Choroid plexus epithelial cell (primary cell): ENCODE measurements at regions not wholly inside any gene's neighbourhood (a gene's known extent, or its start where the extent isn't known, plus 50 kb on each side); places are given as distances from the start of the nearest gene placed in this dataset.

Experiments
- DNase-seq: peaks from one replicate; pipeline ENCODE4 v3.0.0-alpha.2; 2010; ENCODE audit warnings: low read depth
- H3K4me3 ChIP-seq: 2 replicates; pipeline ENCODE4 v1.5.1; 2011; ENCODE audit warnings: low read depth, mild to moderate bottlenecking, control low read depth, low read length, moderate library complexity
- TF ChIP-seq, protein P1 (sequence below): conservative IDR thresholded peaks from 2 replicates; pipeline ENCODE4 v1.5.1; 2011; ENCODE audit warnings: low read depth, mild to moderate bottlenecking, control low read depth, inconsistent platforms, low read length, moderate library complexity

GRCh38 chr4:35548921-35549320 is 695.4 kb downstream of the ARAP2 start:
- DNase-seq = no peak
- TF ChIP-seq, protein P1, sequence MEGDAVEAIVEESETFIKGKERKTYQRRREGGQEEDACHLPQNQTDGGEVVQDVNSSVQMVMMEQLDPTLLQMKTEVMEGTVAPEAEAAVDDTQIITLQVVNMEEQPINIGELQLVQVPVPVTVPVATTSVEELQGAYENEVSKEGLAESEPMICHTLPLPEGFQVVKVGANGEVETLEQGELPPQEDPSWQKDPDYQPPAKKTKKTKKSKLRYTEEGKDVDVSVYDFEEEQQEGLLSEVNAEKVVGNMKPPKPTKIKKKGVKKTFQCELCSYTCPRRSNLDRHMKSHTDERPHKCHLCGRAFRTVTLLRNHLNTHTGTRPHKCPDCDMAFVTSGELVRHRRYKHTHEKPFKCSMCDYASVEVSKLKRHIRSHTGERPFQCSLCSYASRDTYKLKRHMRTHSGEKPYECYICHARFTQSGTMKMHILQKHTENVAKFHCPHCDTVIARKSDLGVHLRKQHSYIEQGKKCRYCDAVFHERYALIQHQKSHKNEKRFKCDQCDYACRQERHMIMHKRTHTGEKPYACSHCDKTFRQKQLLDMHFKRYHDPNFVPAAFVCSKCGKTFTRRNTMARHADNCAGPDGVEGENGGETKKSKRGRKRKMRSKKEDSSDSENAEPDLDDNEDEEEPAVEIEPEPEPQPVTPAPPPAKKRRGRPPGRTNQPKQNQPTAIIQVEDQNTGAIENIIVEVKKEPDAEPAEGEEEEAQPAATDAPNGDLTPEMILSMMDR = no peak
- no peak overlapping the region for H3K4me3 ChIP-seq

DNA sequence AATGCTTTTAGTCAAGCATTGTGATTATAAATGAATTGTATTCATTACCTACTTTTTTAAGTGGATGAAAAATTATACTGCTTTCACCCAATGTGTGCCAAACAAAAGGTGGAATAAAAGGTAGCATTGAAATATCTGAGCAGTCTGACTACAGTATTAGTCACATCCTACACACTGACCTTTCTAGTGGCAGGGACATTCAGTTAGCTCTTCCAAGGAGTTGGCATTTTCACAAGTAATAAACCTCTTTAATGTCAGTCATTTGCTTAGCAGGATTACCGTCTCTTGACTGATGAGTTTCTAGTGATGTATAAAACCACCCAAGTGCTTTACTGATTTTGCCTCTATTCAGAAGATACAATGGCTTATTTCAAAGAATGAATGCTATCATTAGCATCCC is 687.9 kb downstream of the ARAP2 start:
- no peak overlapping the region for H3K4me3 ChIP-seq
- TF ChIP-seq, protein P1 = no peak
- DNase-seq = no peak

DNA sequence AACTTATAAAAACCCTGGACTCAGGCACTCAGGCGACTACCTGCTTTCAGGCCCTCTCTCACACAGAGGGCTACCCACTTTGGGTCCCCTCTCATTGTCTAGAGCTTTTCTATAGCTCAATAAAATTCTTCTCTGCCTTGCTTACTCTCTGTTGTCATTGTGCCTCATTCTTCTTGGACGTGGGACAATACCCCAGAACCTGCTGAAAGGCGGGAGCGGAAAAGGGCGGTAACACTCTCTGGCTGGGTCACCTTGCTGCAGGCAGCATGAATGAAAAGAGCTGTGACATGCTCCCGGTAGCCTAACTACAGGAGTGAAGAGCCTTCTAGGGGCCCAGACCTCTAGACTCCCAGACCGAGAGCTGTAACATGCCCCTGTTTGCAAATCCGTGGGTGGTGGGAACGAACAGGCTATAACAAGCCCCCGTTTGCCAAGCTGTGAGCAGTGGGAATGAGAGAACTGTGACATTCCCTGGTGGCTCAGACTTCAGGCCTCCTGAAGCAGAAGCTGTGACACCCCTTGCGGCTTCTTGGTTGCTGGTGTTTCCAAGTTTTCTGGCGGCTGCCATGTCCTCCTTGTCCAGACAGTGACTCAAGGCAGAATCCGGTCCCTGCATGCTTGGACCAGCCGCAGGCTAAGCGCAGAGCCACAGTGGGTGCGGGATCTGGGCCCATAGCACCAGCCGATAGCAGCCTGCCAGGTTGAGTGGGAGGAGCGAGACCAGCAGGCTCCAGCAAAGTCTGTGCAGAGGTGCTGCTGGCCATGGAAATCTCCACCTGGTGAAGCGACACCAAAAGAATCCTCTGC is 684.6 kb downstream of the ARAP2 start:
- TF ChIP-seq, protein P1 = no peak
- H3K4me3 ChIP-seq = no peak overlapping the region
- DNase-seq = peak; percentile 1

DNA sequence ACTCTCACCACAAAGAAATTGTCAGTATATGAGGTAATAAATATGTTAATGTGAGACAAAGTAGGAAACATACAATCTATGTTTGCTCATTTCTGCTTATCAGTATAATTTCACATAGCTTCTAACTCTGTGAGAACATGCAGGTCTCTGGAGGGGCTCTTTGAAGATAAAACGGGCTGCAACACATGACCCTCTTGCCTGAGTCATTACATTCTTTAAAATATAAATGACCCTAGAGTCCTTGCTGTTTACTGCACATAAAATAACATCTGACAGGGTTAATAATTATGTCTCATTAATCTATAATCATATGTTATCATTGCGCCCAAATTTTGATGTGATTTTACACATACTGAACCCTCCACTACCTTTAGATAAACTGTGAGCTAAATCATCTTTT is 681.5 kb downstream of the ARAP2 start:
- no peak overlapping the region for H3K4me3 ChIP-seq
- TF ChIP-seq, protein P1 = no peak

DNA sequence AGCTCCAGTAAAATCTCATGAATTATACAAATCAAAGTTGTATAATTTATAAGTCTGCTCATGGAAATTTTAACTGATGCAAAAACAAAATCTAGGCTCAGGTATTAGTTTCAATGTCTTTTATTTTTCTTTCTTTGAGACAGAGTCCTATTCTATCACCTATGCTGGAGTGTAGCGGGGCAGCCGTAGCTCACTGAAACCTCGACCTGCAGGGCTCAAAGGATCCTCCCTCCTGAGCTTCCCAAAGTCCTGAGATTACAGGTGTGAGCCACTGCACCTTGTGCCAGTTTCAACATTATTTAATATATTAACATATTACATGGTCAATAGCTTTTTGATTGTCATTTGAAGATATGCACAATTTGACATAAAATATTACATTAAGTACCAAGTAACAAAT is 678.7 kb downstream of the ARAP2 start:
- TF ChIP-seq, protein P1 = no peak
- no peak overlapping the region for H3K4me3 ChIP-seq
- DNase-seq = no peak

More for the DNA sequence above, 681.5 kb downstream of the ARAP2 start:
- DNase-seq = no peak

DNA sequence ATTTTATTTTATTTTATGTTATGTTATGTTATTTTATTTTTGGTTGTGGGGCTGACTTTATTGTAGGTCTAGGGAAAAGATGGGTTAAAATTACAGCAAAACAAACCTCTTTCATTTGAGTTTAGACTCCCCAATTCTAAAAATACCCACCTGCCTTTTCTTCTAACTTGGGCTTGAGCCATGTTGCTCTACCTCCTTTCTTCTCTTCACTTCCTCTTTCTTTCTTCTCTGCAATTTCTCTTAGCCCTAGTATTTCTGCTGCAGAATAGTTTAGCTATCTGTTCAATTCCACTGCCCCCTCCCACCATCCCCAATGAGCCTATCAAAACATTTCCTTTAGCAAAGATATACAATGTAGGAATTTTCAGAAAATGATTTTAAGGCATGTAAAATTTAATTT is 653.3 kb downstream of the ARAP2 start:
- DNase-seq = no peak
- TF ChIP-seq, protein P1 = no peak
- H3K4me3 ChIP-seq = no peak overlapping the region

DNA sequence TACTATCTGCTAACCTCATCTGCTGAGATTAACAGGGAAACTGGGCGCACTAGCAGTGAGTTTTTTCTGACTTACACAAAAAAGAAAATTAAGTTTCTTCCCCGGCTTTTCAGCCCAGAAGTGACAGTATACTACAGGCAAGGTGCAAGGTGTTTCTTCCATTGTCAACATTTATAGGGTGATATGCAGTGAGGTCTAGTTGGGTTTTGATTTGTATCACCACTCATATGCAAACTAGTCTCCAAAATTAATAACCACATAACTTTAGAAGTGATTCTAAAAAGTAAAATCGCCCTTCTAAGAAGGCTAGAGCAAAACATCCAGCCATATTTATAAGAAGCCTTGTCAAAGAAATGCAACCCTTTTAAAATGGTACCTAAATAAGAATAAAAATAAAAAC is 640.1 kb downstream of the ARAP2 start:
- TF ChIP-seq, protein P1 = no peak
- H3K4me3 ChIP-seq = no peak overlapping the region
- no peak for DNase-seq
